ENCODE measurements at regions not wholly inside any gene's neighbourhood (a gene's known extent, or its start where the extent isn't known, plus 50 kb on each side); places are given as distances from the start of the nearest gene placed in this dataset.
A peak's percentile ranks its signal among the peaks of the same experiment; 100 is the strongest.

- in situ Hi-C loops (cut with HindIII; ENCODE audit: low pct_ligation_motif_present, low pct_unique_long_range_greater_than_20kb, low sequenced_read_pairs): no loop called here
- no peak for DNase-seq
These were observed 398.9 kb downstream of the EFNA5 start for GRCh38 chr5:107271682-107272350.

- in situ Hi-C loops (cut with HindIII; ENCODE audit: low pct_ligation_motif_present, low pct_unique_long_range_greater_than_20kb, low sequenced_read_pairs): no loop called here
- DNase-seq: no peak
These were observed 400.2 kb downstream of the EFNA5 start for GRCh38 chr5:107270561-107270960.

GRCh38 chr5:107269678-107270077 is 401.1 kb downstream of the EFNA5 start:
- no peak for DNase-seq
- in situ Hi-C loops (cut with HindIII; ENCODE audit: low pct_ligation_motif_present, low pct_unique_long_range_greater_than_20kb, low sequenced_read_pairs): no loop called here

- no peak for DNase-seq
- in situ Hi-C loops (cut with HindIII; ENCODE audit: low pct_ligation_motif_present, low pct_unique_long_range_greater_than_20kb, low sequenced_read_pairs): no loop called here
These were observed 401.5 kb downstream of the EFNA5 start for GRCh38 chr5:107269256-107269655.

- in situ Hi-C loops (cut with HindIII; ENCODE audit: low pct_ligation_motif_present, low pct_unique_long_range_greater_than_20kb, low sequenced_read_pairs): no loop called here
- DNase-seq: no peak
These were observed 402.5 kb downstream of the EFNA5 start for GRCh38 chr5:107268241-107268640.

GRCh38 chr5:107266100-107266499 is 404.6 kb downstream of the EFNA5 start:
- in situ Hi-C loops (cut with HindIII; ENCODE audit: low pct_ligation_motif_present, low pct_unique_long_range_greater_than_20kb, low sequenced_read_pairs): no loop called here
- no peak for DNase-seq

GRCh38 chr5:107265193-107265592 is 405.5 kb downstream of the EFNA5 start:
- in situ Hi-C loops (cut with HindIII; ENCODE audit: low pct_ligation_motif_present, low pct_unique_long_range_greater_than_20kb, low sequenced_read_pairs): no loop called here

GRCh38 chr5:107263387-107264018 is 407.2 kb downstream of the EFNA5 start:
- in situ Hi-C loops (cut with HindIII; ENCODE audit: low pct_ligation_motif_present, low pct_unique_long_range_greater_than_20kb, low sequenced_read_pairs): no loop called here
- no peak for DNase-seq

More at GRCh38 chr5:107265193-107265592, 405.5 kb downstream of the EFNA5 start:
- no peak for DNase-seq

- in situ Hi-C loops (cut with HindIII; ENCODE audit: low pct_ligation_motif_present, low pct_unique_long_range_greater_than_20kb, low sequenced_read_pairs): no loop called here
- no peak for DNase-seq
These were observed 412.7 kb downstream of the EFNA5 start for GRCh38 chr5:107257885-107258520.

GRCh38 chr5:107254902-107255234 is 415.9 kb downstream of the EFNA5 start:
- in situ Hi-C loops (cut with HindIII; ENCODE audit: low pct_ligation_motif_present, low pct_unique_long_range_greater_than_20kb, low sequenced_read_pairs): no loop called here
- no peak for DNase-seq

- no peak for DNase-seq
- in situ Hi-C loops (cut with HindIII; ENCODE audit: low pct_ligation_motif_present, low pct_unique_long_range_greater_than_20kb, low sequenced_read_pairs): no loop called here
These were observed 416.4 kb downstream of the EFNA5 start for GRCh38 chr5:107254214-107254901.

GRCh38 chr5:107253246-107253645 is 417.5 kb downstream of the EFNA5 start:
- DNase-seq: no peak
- in situ Hi-C loops (cut with HindIII; ENCODE audit: low pct_ligation_motif_present, low pct_unique_long_range_greater_than_20kb, low sequenced_read_pairs): no loop called here

- in situ Hi-C loops (cut with HindIII; ENCODE audit: low pct_ligation_motif_present, low pct_unique_long_range_greater_than_20kb, low sequenced_read_pairs): no loop called here
- DNase-seq: no peak
These were observed 419.6 kb downstream of the EFNA5 start for GRCh38 chr5:107251151-107251550.

GRCh38 chr5:107248066-107248695 is 422.6 kb downstream of the EFNA5 start:
- in situ Hi-C loops (cut with HindIII; ENCODE audit: low pct_ligation_motif_present, low pct_unique_long_range_greater_than_20kb, low sequenced_read_pairs): no loop called here
- peak; percentile 41 for DNase-seq

- no peak for DNase-seq
- in situ Hi-C loops (cut with HindIII; ENCODE audit: low pct_ligation_motif_present, low pct_unique_long_range_greater_than_20kb, low sequenced_read_pairs): no loop called here
These were observed 423.3 kb downstream of the EFNA5 start for GRCh38 chr5:107247427-107247826.

GRCh38 chr5:107243220-107243579 is 427.5 kb downstream of the EFNA5 start:
- no peak for DNase-seq
- in situ Hi-C loops (cut with HindIII; ENCODE audit: low pct_ligation_motif_present, low pct_unique_long_range_greater_than_20kb, low sequenced_read_pairs): no loop called here

GRCh38 chr5:107242411-107243219 is 428.1 kb downstream of the EFNA5 start:
- in situ Hi-C loops (cut with HindIII; ENCODE audit: low pct_ligation_motif_present, low pct_unique_long_range_greater_than_20kb, low sequenced_read_pairs): no loop called here

GRCh38 chr5:107241841-107242240 is 428.9 kb downstream of the EFNA5 start:
- in situ Hi-C loops (cut with HindIII; ENCODE audit: low pct_ligation_motif_present, low pct_unique_long_range_greater_than_20kb, low sequenced_read_pairs): no loop called here
- no peak for DNase-seq

More at GRCh38 chr5:107242411-107243219, 428.1 kb downstream of the EFNA5 start:
- no peak for DNase-seq
